HFF-Myc (cell line): ENCODE measurements at regions not wholly inside any gene's neighbourhood (a gene's known extent, or its start where the extent isn't known, plus 50 kb on each side); places are given as distances from the start of the nearest gene placed in this dataset.

Source experiments
- DNase-seq: peaks from one replicate; pipeline ENCODE4 v3.0.0-alpha.2; 2011; ENCODE audit warnings: low read depth; ENCODE audit errors: extremely low read depth
- H3K4me3 ChIP-seq: replicated peaks from 2 replicates; pipeline ENCODE4 v1.5.1; 2011; ENCODE audit warnings: low read depth, mild to moderate bottlenecking, control low read depth, low read length
- TF ChIP-seq, protein P1 (sequence below): IDR thresholded peaks from 2 replicates; pipeline ENCODE4 v1.5.1; 2012; ENCODE audit warnings: mild to moderate bottlenecking, low read depth, low read length, control low read depth; ENCODE audit errors: missing control alignments

DNA sequence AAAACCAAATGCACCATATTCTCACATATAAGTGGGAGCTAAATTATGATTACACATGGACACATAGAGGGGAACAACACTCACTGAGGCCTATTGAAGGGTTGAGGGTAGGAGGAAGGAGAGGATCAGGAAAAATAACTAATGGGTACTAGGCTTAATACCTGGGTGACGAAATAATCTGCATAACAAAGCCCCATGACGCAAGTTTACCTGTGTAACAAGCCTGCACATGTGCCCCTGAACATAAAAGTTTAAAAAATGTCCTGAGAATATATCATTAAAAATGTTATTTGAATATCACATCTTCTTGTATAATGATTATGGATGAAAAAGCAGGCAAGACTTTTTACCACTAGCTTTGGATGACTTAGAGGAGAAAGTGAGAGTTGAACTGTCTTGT lies 138.0 kb upstream of the NOVA1 start:
- TF ChIP-seq, protein P1, sequence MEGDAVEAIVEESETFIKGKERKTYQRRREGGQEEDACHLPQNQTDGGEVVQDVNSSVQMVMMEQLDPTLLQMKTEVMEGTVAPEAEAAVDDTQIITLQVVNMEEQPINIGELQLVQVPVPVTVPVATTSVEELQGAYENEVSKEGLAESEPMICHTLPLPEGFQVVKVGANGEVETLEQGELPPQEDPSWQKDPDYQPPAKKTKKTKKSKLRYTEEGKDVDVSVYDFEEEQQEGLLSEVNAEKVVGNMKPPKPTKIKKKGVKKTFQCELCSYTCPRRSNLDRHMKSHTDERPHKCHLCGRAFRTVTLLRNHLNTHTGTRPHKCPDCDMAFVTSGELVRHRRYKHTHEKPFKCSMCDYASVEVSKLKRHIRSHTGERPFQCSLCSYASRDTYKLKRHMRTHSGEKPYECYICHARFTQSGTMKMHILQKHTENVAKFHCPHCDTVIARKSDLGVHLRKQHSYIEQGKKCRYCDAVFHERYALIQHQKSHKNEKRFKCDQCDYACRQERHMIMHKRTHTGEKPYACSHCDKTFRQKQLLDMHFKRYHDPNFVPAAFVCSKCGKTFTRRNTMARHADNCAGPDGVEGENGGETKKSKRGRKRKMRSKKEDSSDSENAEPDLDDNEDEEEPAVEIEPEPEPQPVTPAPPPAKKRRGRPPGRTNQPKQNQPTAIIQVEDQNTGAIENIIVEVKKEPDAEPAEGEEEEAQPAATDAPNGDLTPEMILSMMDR = no peak
- DNase-seq = no peak
- no peak overlapping the region for H3K4me3 ChIP-seq

DNA sequence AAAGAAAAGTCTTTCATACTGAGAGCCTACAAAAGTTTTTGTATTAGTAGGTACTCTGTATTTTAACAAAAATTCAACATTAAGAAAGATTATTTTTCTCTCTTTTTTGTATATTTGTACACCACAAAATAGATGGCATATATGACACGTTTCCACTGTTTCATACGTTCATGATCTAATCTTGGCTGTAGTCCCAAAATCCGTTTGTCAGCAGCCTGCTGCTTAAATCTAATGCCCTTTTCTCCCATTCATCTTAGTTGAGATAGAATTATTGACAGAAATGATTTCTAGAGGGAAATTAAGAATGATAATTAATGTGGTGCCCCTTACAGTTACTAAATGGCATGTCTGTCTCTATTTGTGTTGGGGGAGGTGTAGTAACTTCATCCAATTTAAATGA lies 140.7 kb upstream of the NOVA1 start:
- TF ChIP-seq, protein P1 = no peak
- no peak overlapping the region for H3K4me3 ChIP-seq
- DNase-seq = no peak

DNA sequence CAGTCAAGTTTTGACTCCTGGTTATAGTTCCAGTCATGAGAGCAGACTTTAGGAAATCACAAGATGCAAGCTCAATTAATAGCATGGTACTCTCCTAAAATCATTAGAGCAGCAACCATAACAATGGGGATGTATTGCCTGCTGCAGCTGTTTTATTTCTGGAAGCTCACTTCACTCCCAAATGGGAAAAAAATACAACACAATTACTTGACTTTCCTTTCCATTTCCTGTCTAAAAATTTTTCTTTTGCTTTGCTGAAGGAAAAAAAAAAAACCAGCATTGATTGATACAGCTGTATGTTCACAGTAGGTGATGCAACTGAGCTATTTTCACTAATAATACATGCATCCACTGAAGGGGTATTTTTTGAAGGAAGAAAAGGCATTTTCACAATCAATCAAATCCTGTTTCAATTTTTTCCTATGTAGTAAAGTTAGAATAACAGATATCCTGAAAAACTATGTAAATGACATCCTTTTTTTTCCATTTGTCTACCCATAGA lies 143.9 kb upstream of the NOVA1 start:
- DNase-seq = no peak
- TF ChIP-seq, protein P1 = no peak
- no peak overlapping the region for H3K4me3 ChIP-seq

DNA sequence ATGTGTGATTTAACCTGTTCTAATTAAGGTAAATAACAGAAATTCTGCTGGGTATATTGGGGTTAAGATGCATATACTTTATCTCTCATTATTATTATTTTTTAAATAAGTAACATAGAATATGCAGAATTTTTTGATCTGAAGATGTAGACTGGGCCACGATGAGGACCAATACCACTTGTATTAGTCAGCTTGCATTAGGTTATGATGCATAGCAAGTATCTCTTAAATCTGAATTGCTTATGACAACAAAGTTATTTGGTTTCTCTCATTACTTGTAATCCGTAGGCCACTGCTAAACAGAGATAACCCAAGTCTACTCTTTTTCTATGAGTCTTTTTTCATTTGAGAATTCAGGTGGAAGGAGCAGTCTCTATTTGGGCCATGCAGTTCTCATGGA lies 145.5 kb upstream of the NOVA1 start:
- TF ChIP-seq, protein P1 = no peak
- DNase-seq = no peak
- no peak overlapping the region for H3K4me3 ChIP-seq

DNA sequence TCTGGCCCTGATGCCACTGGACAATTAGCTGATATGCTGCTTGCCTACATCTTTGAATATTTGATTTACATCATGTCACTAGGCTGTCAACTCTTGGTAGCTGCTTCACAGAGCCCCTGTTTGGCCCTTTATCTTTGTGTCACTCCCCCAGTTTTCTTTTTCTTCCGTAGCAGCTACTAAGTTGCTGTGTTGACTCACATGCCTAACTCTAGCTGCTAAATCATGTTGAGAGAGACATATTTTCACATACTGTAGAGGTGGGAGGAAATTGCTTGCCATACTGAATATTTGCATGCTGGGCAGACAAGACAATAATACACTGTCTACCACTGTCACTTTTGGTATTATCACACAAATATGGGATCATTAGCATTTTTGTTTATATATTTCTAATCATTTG lies 147.1 kb upstream of the NOVA1 start:
- H3K4me3 ChIP-seq = no peak overlapping the region
- no peak for DNase-seq
- TF ChIP-seq, protein P1 = no peak

DNA sequence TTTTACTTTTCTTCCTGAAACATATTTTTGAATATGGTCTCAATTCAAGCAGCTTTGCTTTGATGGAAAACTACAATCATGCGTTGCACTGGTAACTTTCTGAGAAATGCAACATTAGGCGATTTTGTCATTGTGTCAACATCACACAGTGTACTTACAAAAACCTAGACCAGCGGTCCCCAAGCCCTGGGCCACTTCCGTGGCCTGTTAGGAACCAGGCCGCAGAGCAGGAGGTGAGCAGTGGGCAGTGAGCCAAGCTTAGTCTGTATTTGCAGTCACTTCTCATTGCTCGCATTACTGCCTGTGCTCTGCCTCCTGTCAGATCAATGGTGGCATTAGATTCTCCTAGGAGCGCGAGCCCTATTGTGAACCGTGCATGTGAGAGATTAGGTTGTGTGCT lies 163.7 kb upstream of the NOVA1 start:
- TF ChIP-seq, protein P1 = no peak
- DNase-seq = no peak

DNA sequence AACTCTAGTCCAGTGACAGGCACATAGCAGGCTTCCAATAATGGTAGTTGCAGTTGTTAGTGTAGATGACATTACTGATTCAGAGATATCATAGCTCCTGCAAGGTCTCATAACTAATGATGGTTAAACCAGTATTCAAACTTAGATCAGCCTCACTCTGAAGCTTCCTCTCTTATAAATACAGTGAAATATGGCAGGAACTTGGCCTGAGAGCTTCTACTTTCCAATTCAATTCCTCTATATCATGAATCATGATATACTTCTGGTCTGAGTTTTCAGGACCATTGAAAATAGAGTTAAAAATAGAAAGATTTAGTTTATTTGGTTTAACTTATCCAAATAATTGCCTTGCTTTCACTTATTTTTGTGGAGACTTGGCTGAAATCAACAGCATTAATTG lies 167.5 kb upstream of the NOVA1 start:
- H3K4me3 ChIP-seq = no peak overlapping the region

More for the DNA sequence above, 163.7 kb upstream of the NOVA1 start:
- H3K4me3 ChIP-seq = no peak overlapping the region

More for the DNA sequence above, 167.5 kb upstream of the NOVA1 start:
- no peak for DNase-seq
- TF ChIP-seq, protein P1 = no peak
